OCI-LY7 (cell line): ENCODE measurements at regions not wholly inside any gene's neighbourhood (a gene's known extent, or its start where the extent isn't known, plus 50 kb on each side); places are given as distances from the start of the nearest gene placed in this dataset.

Experiments used
- BruUV-seq: library from RNA; stranded (reverse); fragments of 400-500 nt; replicated peaks from 2 replicates; lab custom pipeline; 2021; lab: Mats Ljungman, UMichigan
- CTCF ChIA-PET: fragments of 300-600 bp; sonication (Branson Sonifier 250); formaldehyde crosslinking; loops from one replicate; lab custom pipeline; 2022; ENCODE audit warnings: antibody characterized with exemption; ENCODE audit not compliant: unreplicated experiment; lab: Charles Lee
- POLR2A ChIA-PET: fragments of 300-600 bp; sonication (Branson Sonifier 250); formaldehyde crosslinking; loops from one replicate; lab custom pipeline; 2022; ENCODE audit warnings: antibody characterized with exemption; lab: Charles Lee
- DNase-seq: peaks from one replicate; pipeline ENCODE4 v3.0.0-alpha.2; 2015; ENCODE audit warnings: low spot score
- H2AFZ ChIP-seq: fragments of 200-600 bp; sonication (generic), shearing (Covaris generic); 2 replicates; pipeline ENCODE4 v1.6.1; 2014; ENCODE audit warnings: mild to moderate bottlenecking, antibody characterized with exemption, low read length, moderate library complexity
- H3K27ac ChIP-seq: fragments of 200-600 bp; sonication (generic); 2 replicates; pipeline ENCODE4 v1.5.1; 2014; ENCODE audit warnings: mixed run types, low read depth, mild to moderate bottlenecking, moderate library complexity, low read length, inconsistent platforms; ENCODE audit not compliant: poor library complexity, severe bottlenecking
- H3K36me3 ChIP-seq: fragments of 200-600 bp; sonication (generic); 2 replicates; pipeline ENCODE4 v1.6.1; 2014; ENCODE audit warnings: mild to moderate bottlenecking, antibody characterized with exemption, low read length, moderate library complexity, mixed read lengths; ENCODE audit not compliant: insufficient read depth
- H3K4me1 ChIP-seq: fragments of 200-600 bp; sonication (generic); 2 replicates; pipeline ENCODE4 v1.5.1; 2014; ENCODE audit warnings: mild to moderate bottlenecking, low read length; ENCODE audit not compliant: insufficient read depth, poor library complexity, severe bottlenecking
- H3K4me2 ChIP-seq: fragments of 200-600 bp; sonication (generic); 2 replicates; pipeline ENCODE4 v1.6.1; 2014; ENCODE audit warnings: mild to moderate bottlenecking, low read length
- H3K4me3 ChIP-seq: fragments of 200-600 bp; sonication (generic); 2 replicates; pipeline ENCODE4 v1.5.1; 2014; ENCODE audit warnings: mild to moderate bottlenecking, low read depth, low read length; ENCODE audit not compliant: poor library complexity, severe bottlenecking
- H3K79me2 ChIP-seq: fragments of 200-600 bp; sonication (generic); 2 replicates; pipeline ENCODE4 v1.6.1; 2016; ENCODE audit warnings: low read depth, mild to moderate bottlenecking, low read length, moderate library complexity, mixed read lengths; ENCODE audit not compliant: insufficient read depth
- H3K9me2 ChIP-seq: fragments of 200-600 bp; sonication (generic); 2 replicates; pipeline ENCODE4 v1.6.1; 2016; ENCODE audit warnings: mild to moderate bottlenecking, low read length, mixed read lengths; ENCODE audit not compliant: insufficient read depth
- H3K9me3 ChIP-seq: fragments of 200-600 bp; sonication (generic); 2 replicates; pipeline ENCODE4 v1.6.1; 2014; ENCODE audit warnings: mild to moderate bottlenecking, mixed run types, low read length, mixed read lengths
- H4K20me1 ChIP-seq: fragments of 200-600 bp; sonication (generic); 2 replicates; pipeline ENCODE4 v1.6.1; 2014; ENCODE audit warnings: mild to moderate bottlenecking, antibody characterized with exemption, low read length, moderate library complexity, mixed read lengths; ENCODE audit not compliant: insufficient read depth
- CTCF ChIP-seq: fragments of 200-600 bp; sonication (generic); conservative IDR thresholded peaks from 2 replicates; pipeline ENCODE4 v1.5.1; 2014; ENCODE audit warnings: mild to moderate bottlenecking, antibody characterized with exemption, low read length, moderate library complexity, mixed read lengths
- EZH2phosphoT487 ChIP-seq: fragments of 200-600 bp; sonication (generic); IDR thresholded peaks from 2 replicates; pipeline ENCODE4 v1.6.1; 2018; ENCODE audit warnings: low read depth, borderline replicate concordance, mild to moderate bottlenecking, mixed run types, antibody characterized with exemption, low read length, moderate library complexity, mixed read lengths
- intact Hi-C: fragments of 100-400 bp; cut with micrococcal nuclease; formaldehyde crosslinking; loops from one replicate; pipeline ENCODE4 v1.10.0; 2022; ENCODE audit not compliant: unreplicated experiment

DNA sequence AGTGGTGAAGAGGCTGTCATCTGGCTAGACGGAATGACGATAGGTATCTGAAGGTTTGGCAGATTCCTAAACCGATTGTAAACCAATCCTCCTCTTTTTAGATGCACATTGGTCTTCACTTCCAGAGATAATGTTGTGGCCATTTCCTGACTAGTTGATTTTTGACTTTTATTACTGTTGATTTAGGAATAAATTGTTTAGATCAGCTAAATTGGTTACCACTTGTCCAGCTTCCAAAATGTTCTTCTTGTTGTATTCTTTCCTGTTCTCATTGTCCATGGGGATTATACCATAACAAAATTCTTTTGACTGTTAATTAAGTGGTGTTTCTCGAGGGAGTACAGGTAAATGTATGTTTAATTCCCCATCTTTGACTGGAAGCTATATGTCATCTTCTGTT lies 119.7 kb downstream of the MACROH2A1 start:
- no peaks in the 10 kb centered on the region for H3K79me2 ChIP-seq
- intact Hi-C loops, result no loop called here
- no peak overlapping the region for H3K4me3 ChIP-seq
- DNase-seq, result no peak
- BruUV-seq, result no TSS peak
- H4K20me1 ChIP-seq, result no peaks in the 10 kb centered on the region
- TF ChIP-seq CTCF (no peak), EZH2phosphoT487 (no peak)
- H3K4me2 ChIP-seq, result no peak overlapping the region
- no peaks in the 10 kb centered on the region for H3K9me2 ChIP-seq
- no peak overlapping the region for H2AFZ ChIP-seq
- CTCF ChIA-PET, result no interaction called here
- POLR2A ChIA-PET, result no interaction called here
- no peaks in the 10 kb centered on the region for H3K4me1 ChIP-seq
- H3K27ac ChIP-seq, result no peak overlapping the region
- no peaks in the 10 kb centered on the region for H3K36me3 ChIP-seq
- H3K9me3 ChIP-seq, result no peaks in the 10 kb centered on the region

- Histone ChIP-seq H3K9me2 (no peaks in the 10 kb centered on the region), H3K79me2 (no peaks in the 10 kb centered on the region), H3K4me2 (no peak overlapping the region), H3K36me3 (no peaks in the 10 kb centered on the region), H3K9me3 (no peaks in the 10 kb centered on the region), H3K4me1 (no peaks in the 10 kb centered on the region), H3K27ac (no peak overlapping the region), H3K4me3 (no peak overlapping the region), H4K20me1 (no peaks in the 10 kb centered on the region), H2AFZ (no peak overlapping the region)
- no peak for DNase-seq
- POLR2A ChIA-PET, result no interaction called here
- intact Hi-C loops, result no loop called here
- TF ChIP-seq CTCF (no peak), EZH2phosphoT487 (no peak)
- CTCF ChIA-PET, result no interaction called here
- BruUV-seq, result no TSS peak
These were observed 122.9 kb downstream of the MACROH2A1 start for GRCh38 chr5:135276151-135276550.

GRCh38 chr5:135273212-135273611 lies 125.8 kb downstream of the MACROH2A1 start:
- H2AFZ ChIP-seq, result no peak overlapping the region
- H3K36me3 ChIP-seq, result no peaks in the 10 kb centered on the region
- DNase-seq, result no peak
- no peaks in the 10 kb centered on the region for H3K9me2 ChIP-seq
- no peaks in the 10 kb centered on the region for H3K4me1 ChIP-seq
- ChIA-PET CTCF (no interaction called here), POLR2A (interaction anchor here (0.8 kb wide), 1 partner anchor 21 kb away, joined by 3 read pairs; no protein-coding TSS in a partner anchor)
- H3K27ac ChIP-seq, result no peak overlapping the region
- no TSS peak for BruUV-seq
- H3K4me3 ChIP-seq, result no peak overlapping the region
- no peak overlapping the region for H3K4me2 ChIP-seq
- no peaks in the 10 kb centered on the region for H3K79me2 ChIP-seq
- intact Hi-C loops, result no loop called here
- no peaks in the 10 kb centered on the region for H3K9me3 ChIP-seq
- TF ChIP-seq EZH2phosphoT487, result no peak
- no peak for TF ChIP-seq CTCF
- H4K20me1 ChIP-seq, result no peaks in the 10 kb centered on the region
